Lung (tissue), 11 donors: ENCODE measurements at regions not wholly inside any gene's neighbourhood (a gene's known extent, or its start where the extent isn't known, plus 50 kb on each side); places are given as distances from the start of the nearest gene placed in this dataset.

Experiments used
- ATAC-seq: fragments of 200-7000 bp; cut with Tn5 transposase; one replicate; pipeline ENCODE4 v1.9.1; 2020; ENCODE audit warnings: moderate number of reproducible peaks; ENCODE audit not compliant: insufficient read depth, low FRiP score
- DNase-seq, 3 donors: peaks; one replicate each; pipeline ENCODE4 v3.0.0-alpha.2; 2013 to 2017
- H3K27ac ChIP-seq, 2 donors: one replicate each; pipeline ENCODE4 v1.5.1; 2013; ENCODE audit warnings: mild to moderate bottlenecking in 2 of 2, moderate library complexity in 2 of 2, control low read depth in 1 of 2, inconsistent platforms in 1 of 2, low read depth in 1 of 2, low read length in 1 of 2
- H3K27me3 ChIP-seq, 3 donors: one replicate each; pipeline ENCODE4 v1.5.1; 2013; ENCODE audit warnings: low read length in 2 of 3; ENCODE audit not compliant: control insufficient read depth in 3 of 3, insufficient read depth in 3 of 3
- H3K36me3 ChIP-seq, 4 donors: one replicate each; pipeline ENCODE4 v1.5.1; 2013; ENCODE audit warnings: low read length in 4 of 4, mild to moderate bottlenecking in 1 of 4, moderate library complexity in 1 of 4; ENCODE audit not compliant: control insufficient read depth in 4 of 4, insufficient read depth in 4 of 4
- H3K4me1 ChIP-seq, 5 donors: one replicate each; pipeline ENCODE4 v1.5.1; 2013; ENCODE audit warnings: low read length in 5 of 5, mild to moderate bottlenecking in 2 of 5, moderate library complexity in 1 of 5; ENCODE audit not compliant: control insufficient read depth in 5 of 5, insufficient read depth in 5 of 5
- H3K4me3 ChIP-seq: one replicate; pipeline ENCODE4 v1.5.1; 2013; ENCODE audit warnings: mild to moderate bottlenecking, control low read depth, moderate library complexity
- H3K9ac ChIP-seq, 2 donors: one replicate each; pipeline ENCODE4 v1.5.1; 2013; ENCODE audit warnings: low read length in 2 of 2, control low read depth in 1 of 2; ENCODE audit not compliant: insufficient read depth in 1 of 2
- H3K9me3 ChIP-seq, 4 donors: one replicate each; pipeline ENCODE4 v1.5.1; 2013; ENCODE audit warnings: low read length in 3 of 4, mild to moderate bottlenecking in 1 of 4, moderate library complexity in 1 of 4; ENCODE audit not compliant: control insufficient read depth in 4 of 4, insufficient read depth in 3 of 4
- CTCF ChIP-seq: IDR thresholded peaks from 2 replicates; pipeline ENCODE4 v1.5.1; 2012; ENCODE audit warnings: mild to moderate bottlenecking; ENCODE audit errors: control extremely low read depth, extremely low read depth
- WGBS, 2 donors: extraction: QIAGEN DNeasy Blood & Tissue Kit; methylation state at CpG; one replicate each; pipeline ENCODE4 v1.1.7; 2013; 5-methylcytosine and 5-hydroxymethylcytosine counted together
- donor health status: control.
- donor health status: control.
- donor health status: Bipolar disorder and iron deficiency.
- donor health status: healthy.
- donor health status: DM: yes; HTN: yes; CAD: no.

- H3K27me3 ChIP-seq = no peaks in the 10 kb centered on the region
- no peak for TF ChIP-seq CTCF
- H3K27ac ChIP-seq = no peak overlapping the region
- no peak for DNase-seq
- peaks cover 0 to 6% (median 0%) of the 10 kb centered on the region in 5 donors for H3K4me1 ChIP-seq
- no peak overlapping the region for H3K4me3 ChIP-seq
- peaks cover 4 to 24% (median 17%) of the 10 kb centered on the region in 4 donors for H3K36me3 ChIP-seq
- no peak overlapping the region for H3K9ac ChIP-seq
- H3K9me3 ChIP-seq = no peaks in the 10 kb centered on the region
- WGBS, 2 donors = 73 to 82% methylated on average over 7 of the region's 7 CpGs
- no peak for ATAC-seq
Measured at GRCh38 chr3:124413989-124414598, 316.2 kb upstream of the UMPS start.

- H3K4me1 ChIP-seq = no peaks in the 10 kb centered on the region
- H3K36me3 ChIP-seq = peaks cover 6 to 36% (median 26%) of the 10 kb centered on the region in 4 donors
- H3K27me3 ChIP-seq = no peaks in the 10 kb centered on the region
- no peak overlapping the region for H3K9ac ChIP-seq
- H3K4me3 ChIP-seq = no peak overlapping the region
- WGBS, 2 donors = 93 to 95% methylated on average over 3 of the region's 3 CpGs
- ATAC-seq = no peak
- no peak for TF ChIP-seq CTCF
- DNase-seq = no peak
- no peak overlapping the region for H3K27ac ChIP-seq
- no peaks in the 10 kb centered on the region for H3K9me3 ChIP-seq
Measured at GRCh38 chr3:124415446-124415960, 314.7 kb upstream of the UMPS start.

- 67 to 68% methylated on average over 3 of the region's 3 CpGs for WGBS, 2 donors
- Histone ChIP-seq H3K9me3 (no peaks in the 10 kb centered on the region), H3K4me1 (no peaks in the 10 kb centered on the region), H3K36me3 (peaks cover 10 to 38% (median 33%) of the 10 kb centered on the region in 4 donors), H3K9ac (no peak overlapping the region), H3K27ac (no peak overlapping the region), H3K27me3 (no peaks in the 10 kb centered on the region), H3K4me3 (no peak overlapping the region)
- DNase-seq = no peak
- no peak for TF ChIP-seq CTCF
- no peak for ATAC-seq
Measured at GRCh38 chr3:124419303-124419702, 310.9 kb upstream of the UMPS start.

GRCh38 chr3:124420392-124420791 lies 309.9 kb upstream of the UMPS start:
- no peak for TF ChIP-seq CTCF
- Histone ChIP-seq H3K4me3 (no peak overlapping the region), H3K27me3 (no peaks in the 10 kb centered on the region), H3K9ac (no peak overlapping the region), H3K36me3 (peaks cover 8 to 33% (median 30%) of the 10 kb centered on the region in 4 donors), H3K9me3 (no peaks in the 10 kb centered on the region), H3K27ac (no peak overlapping the region), H3K4me1 (no peaks in the 10 kb centered on the region)
- 91 to 96% methylated on average over 2 of the region's 2 CpGs for WGBS, 2 donors
- DNase-seq = no peak
- ATAC-seq = no peak
